ENCODE measurements at regions not wholly inside any gene's neighbourhood (a gene's known extent, or its start where the extent isn't known, plus 50 kb on each side); places are given as distances from the start of the nearest gene placed in this dataset.

DNA sequence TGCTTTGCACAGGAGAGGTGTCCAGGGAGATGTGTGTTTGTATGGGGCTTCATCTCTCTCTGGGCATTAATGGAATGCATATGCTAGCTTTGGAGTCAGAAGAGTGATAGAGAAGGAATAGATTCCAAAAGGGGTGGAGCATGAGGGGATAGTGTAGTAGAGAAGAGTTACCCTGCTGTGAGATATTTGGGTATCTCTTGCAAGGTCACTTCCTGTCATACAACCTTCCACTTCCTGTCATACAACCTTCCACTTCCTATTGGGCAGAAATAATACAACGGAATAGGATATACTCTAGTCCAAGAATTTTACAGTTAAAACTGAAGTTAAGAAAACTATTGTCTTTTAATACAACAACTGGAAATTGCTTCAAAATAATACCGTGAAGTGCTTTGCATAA, 351.8 kb upstream of the FMN2 start:
- no peak for ATAC-seq
- no peak for DNase-seq
- in situ Hi-C loops (cut with MboI; ENCODE audit: low sequenced_read_pairs in 4 of 4): no loop called here

DNA sequence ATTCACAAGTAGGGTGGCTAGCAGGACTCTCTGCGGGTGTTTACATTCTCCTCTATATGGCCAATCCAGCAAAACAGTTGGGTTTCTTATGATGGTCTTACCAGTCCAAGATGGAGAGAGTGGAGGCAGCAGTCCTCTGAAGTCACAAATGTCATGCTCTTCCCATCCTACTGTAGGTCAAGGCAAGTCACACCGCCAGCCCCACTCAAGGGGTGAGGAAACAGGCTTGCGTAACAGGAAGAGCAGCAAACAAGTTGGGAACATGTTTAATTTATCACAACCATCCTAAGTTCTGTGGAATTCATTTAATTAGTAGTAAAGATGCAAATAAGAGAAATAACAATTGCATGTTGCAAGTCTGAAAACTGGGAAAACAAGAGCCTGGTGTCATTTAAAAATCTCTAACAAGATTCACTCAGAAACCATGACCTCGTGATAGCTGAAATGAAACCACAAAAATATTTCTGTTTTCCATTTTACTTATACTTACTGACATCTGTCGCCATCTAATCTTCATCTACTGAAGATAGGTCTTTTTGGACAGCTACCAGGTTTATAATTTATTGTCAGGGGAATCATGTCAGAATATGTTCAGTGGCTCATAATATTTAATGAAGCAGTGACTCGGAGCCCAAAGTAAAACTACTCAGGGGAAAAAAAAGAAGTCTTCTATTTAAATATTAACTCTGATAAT, 349.1 kb upstream of the FMN2 start:
- no peaks in the 10 kb centered on the region for H3K27me3 ChIP-seq
- in situ Hi-C loops (cut with MboI; ENCODE audit: low sequenced_read_pairs in 4 of 4): no loop called here
- TF ChIP-seq CTCF (IDR thresholded peaks at IDR 0.05 in 4 of 5, conservative IDR thresholded peaks at IDR 0.05 in 1 of 5) (no peak), POLR2A (IDR thresholded peaks at IDR 0.05) (no peak)
- H3K9me3 ChIP-seq: no peaks in the 10 kb centered on the region
- H3K4me3 ChIP-seq: no peak overlapping the region
- no peak for DNase-seq
- H3K4me1 ChIP-seq: no peaks in the 10 kb centered on the region
- H3K27ac ChIP-seq: no peak overlapping the region
- no peak for ATAC-seq
- H3K36me3 ChIP-seq: no peaks in the 10 kb centered on the region
- intact Hi-C loops (cut with DNase I; ENCODE audit: low total_unique reads): no loop called here

More for the DNA sequence above, 351.8 kb upstream of the FMN2 start:
- Histone ChIP-seq H3K27me3 (no peaks in the 10 kb centered on the region), H3K4me1 (no peaks in the 10 kb centered on the region), H3K27ac (no peak overlapping the region), H3K36me3 (no peaks in the 10 kb centered on the region), H3K9me3 (no peaks in the 10 kb centered on the region), H3K4me3 (no peak overlapping the region)
- intact Hi-C loops (cut with DNase I; ENCODE audit: low total_unique reads): no loop called here
- TF ChIP-seq POLR2A (IDR thresholded peaks at IDR 0.05) (no peak), CTCF (IDR thresholded peaks at IDR 0.05 in 4 of 5, conservative IDR thresholded peaks at IDR 0.05 in 1 of 5) (no peak)

DNA sequence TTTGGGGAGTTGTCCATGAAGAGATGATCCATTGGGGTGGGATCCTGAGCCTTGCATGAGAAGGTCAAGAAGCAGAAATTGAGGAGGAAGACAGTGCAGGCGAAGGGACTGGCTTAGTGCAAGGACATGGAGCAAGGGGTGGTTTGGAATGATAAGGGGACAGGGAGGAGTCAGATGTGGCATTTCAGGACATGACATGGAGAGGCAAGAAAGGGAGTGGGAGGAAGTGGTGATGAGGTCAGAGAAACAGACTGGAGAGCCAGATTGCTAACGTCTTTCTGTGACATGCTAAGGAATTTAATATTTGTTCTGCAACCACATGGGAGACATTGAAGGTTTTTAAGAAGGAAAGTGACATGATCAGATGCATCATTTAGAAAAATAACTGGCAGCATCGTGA, 346.8 kb upstream of the FMN2 start:
- in situ Hi-C loops (cut with MboI; ENCODE audit: low sequenced_read_pairs in 4 of 4): no loop called here
- DNase-seq (no peak), ATAC-seq (no peak)

DNA sequence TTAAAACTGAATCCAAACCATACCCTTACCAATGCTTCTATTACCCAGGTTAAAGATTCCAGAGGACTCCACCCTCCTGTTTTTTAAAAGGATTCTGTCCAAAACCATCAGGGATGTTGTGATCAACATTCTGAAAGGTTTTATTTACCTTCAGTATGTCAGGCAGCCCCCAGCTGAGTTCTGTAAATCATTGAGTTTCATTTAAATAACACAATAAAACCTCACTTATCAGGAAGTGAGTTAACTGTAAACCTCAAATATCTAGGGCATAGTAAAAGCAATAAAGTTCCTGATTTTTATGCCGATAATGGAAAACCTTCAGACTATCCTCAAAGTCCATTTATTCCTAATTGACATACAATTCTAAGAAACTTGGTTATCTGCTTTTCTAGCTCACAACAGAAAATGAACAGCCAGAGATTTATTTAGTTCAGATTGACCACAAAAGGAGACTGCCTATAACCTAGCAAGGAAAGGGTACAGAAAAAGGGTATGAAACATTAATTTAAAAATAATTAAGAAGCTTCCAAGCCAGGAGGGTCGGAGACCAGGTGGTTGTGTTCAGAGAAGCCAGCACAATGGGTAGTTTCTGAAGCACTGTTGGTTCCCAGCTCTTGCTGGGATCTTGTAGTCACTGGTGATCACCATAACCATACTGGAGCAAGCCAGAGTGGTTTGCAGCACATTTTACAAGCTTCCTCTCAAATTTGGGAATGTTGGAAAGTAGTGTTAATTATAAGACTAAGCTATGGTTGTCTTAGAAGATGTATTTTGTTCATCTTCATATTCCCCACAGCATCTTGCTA, 336.4 kb upstream of the FMN2 start:
- Histone ChIP-seq H3K4me3 (no peak overlapping the region), H3K27me3 (no peaks in the 10 kb centered on the region), H3K36me3 (no peaks in the 10 kb centered on the region), H3K27ac (no peak overlapping the region), H3K9me3 (no peaks in the 10 kb centered on the region), H3K4me1 (no peaks in the 10 kb centered on the region)
- ATAC-seq (no peak), DNase-seq (no peak)
- TF ChIP-seq POLR2A (IDR thresholded peaks at IDR 0.05) (no peak), CTCF (IDR thresholded peaks at IDR 0.05 in 4 of 5, conservative IDR thresholded peaks at IDR 0.05 in 1 of 5) (no peak)
- intact Hi-C loops (cut with DNase I; ENCODE audit: low total_unique reads): no loop called here
- in situ Hi-C loops (cut with MboI; ENCODE audit: low sequenced_read_pairs in 4 of 4): no loop called here

More for the DNA sequence above, 346.8 kb upstream of the FMN2 start:
- TF ChIP-seq POLR2A (IDR thresholded peaks at IDR 0.05): no peak
- TF ChIP-seq CTCF (IDR thresholded peaks at IDR 0.05 in 4 of 5, conservative IDR thresholded peaks at IDR 0.05 in 1 of 5): no peak
- Histone ChIP-seq H3K27me3 (no peaks in the 10 kb centered on the region), H3K36me3 (no peaks in the 10 kb centered on the region), H3K9me3 (no peaks in the 10 kb centered on the region), H3K27ac (no peak overlapping the region), H3K4me3 (no peak overlapping the region), H3K4me1 (no peaks in the 10 kb centered on the region)
- intact Hi-C loops (cut with DNase I; ENCODE audit: low total_unique reads): no loop called here

Measured in gastrocnemius medialis (tissue), 4 donors.